ENCODE measurements at regions not wholly inside any gene's neighbourhood (a gene's known extent, or its start where the extent isn't known, plus 50 kb on each side); places are given as distances from the start of the nearest gene placed in this dataset.

DNA sequence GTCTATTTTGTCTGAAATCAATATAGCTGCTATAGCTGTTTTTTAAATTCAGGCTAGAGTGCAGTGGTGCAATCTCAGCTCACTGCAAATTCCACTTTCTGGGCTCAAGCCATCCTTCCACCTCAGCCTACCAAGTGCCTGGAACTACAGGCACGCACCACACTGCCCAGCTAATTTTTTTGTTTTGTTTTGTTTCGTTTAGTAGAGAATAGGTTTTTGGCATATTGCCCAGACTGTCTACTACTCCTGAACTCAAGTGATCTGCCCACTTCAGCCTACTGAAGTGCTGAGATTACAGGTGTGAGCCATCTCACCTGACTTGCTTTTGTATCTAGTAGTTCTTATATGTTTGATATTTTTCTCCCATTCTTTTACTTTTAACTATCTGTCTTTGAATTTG is 259.7 kb downstream of the CDH19 start:
- TF ChIP-seq SETDB1 (CRISPR knock-in tag; IDR thresholded peaks at IDR 0.05; ENCODE audit: borderline replicate concordance) = no peak
- no peak for TF ChIP-seq DPF2 (CRISPR knock-in tag; IDR thresholded peaks at IDR 0.05; ENCODE audit: borderline replicate concordance, low read depth)
- no peak for TF ChIP-seq SMAD3 (CRISPR knock-in tag; IDR thresholded peaks at IDR 0.05)
- TF ChIP-seq POLR2AphosphoS5 (IDR thresholded peaks at IDR 0.05; ENCODE audit: low read depth, low read length) = no peak
- TF ChIP-seq, protein P1, sequence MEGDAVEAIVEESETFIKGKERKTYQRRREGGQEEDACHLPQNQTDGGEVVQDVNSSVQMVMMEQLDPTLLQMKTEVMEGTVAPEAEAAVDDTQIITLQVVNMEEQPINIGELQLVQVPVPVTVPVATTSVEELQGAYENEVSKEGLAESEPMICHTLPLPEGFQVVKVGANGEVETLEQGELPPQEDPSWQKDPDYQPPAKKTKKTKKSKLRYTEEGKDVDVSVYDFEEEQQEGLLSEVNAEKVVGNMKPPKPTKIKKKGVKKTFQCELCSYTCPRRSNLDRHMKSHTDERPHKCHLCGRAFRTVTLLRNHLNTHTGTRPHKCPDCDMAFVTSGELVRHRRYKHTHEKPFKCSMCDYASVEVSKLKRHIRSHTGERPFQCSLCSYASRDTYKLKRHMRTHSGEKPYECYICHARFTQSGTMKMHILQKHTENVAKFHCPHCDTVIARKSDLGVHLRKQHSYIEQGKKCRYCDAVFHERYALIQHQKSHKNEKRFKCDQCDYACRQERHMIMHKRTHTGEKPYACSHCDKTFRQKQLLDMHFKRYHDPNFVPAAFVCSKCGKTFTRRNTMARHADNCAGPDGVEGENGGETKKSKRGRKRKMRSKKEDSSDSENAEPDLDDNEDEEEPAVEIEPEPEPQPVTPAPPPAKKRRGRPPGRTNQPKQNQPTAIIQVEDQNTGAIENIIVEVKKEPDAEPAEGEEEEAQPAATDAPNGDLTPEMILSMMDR (CRISPR knock-in tag; IDR thresholded peaks at IDR 0.05) = no peak
- TF ChIP-seq, protein P2, sequence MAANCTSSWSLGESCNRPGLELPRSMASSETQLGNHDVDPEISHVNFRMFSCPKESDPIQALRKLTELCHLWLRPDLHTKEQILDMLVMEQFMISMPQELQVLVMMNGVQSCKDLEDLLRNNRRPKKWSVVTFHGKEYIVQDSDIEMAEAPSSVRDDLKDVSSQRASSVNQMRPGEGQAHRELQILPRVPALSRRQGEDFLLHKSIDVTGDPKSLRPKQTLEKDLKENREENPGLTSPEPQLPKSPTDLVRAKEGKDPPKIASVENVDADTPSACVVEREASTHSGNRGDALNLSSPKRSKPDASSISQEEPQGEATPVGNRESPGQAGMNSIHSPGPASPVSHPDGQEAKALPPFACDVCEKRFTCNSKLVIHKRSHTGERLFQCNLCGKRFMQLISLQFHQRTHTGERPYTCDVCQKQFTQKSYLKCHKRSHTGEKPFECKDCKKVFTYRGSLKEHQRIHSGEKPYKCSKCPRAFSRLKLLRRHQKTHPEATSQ (CRISPR knock-in tag; IDR thresholded peaks at IDR 0.05; ENCODE audit: borderline replicate concordance) = no peak
- no peak for TF ChIP-seq MEIS2 (CRISPR knock-in tag; IDR thresholded peaks at IDR 0.05)
- TF ChIP-seq MTA3 (CRISPR knock-in tag; IDR thresholded peaks at IDR 0.05) = no peak
- TF ChIP-seq, protein P3, sequence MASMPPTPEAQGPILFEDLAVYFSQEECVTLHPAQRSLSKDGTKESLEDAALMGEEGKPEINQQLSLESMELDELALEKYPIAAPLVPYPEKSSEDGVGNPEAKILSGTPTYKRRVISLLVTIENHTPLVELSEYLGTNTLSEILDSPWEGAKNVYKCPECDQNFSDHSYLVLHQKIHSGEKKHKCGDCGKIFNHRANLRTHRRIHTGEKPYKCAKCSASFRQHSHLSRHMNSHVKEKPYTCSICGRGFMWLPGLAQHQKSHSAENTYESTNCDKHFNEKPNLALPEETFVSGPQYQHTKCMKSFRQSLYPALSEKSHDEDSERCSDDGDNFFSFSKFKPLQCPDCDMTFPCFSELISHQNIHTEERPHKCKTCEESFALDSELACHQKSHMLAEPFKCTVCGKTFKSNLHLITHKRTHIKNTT (CRISPR knock-in tag; IDR thresholded peaks at IDR 0.05) = no peak
